Adipocyte (in vitro differentiated cells): ENCODE measurements at regions not wholly inside any gene's neighbourhood (a gene's known extent, or its start where the extent isn't known, plus 50 kb on each side); places are given as distances from the start of the nearest gene placed in this dataset.
"Not testable (repeated sequence)": the region's sequence is repeated elsewhere in the genome, so short reads cannot be mapped to it uniquely, and the experiment has no call there.

Experiments
- DNase-seq: peaks from one replicate; pipeline ENCODE4 v3.0.0-alpha.2; 2015; ENCODE audit warnings: low read depth
- H3K27me3 ChIP-seq: replicated peaks from 2 replicates; pipeline ENCODE4 v1.7.0; 2013; ENCODE audit warnings: mild to moderate bottlenecking, low read length, moderate library complexity; ENCODE audit not compliant: control insufficient read depth, insufficient read depth
- H3K36me3 ChIP-seq: 2 replicates; pipeline ENCODE4 v1.7.0; 2013; ENCODE audit warnings: low read length, mild to moderate bottlenecking, moderate library complexity; ENCODE audit not compliant: control insufficient read depth, insufficient read depth, severe bottlenecking
- H3K4me1 ChIP-seq: 2 replicates; pipeline ENCODE4 v1.7.0; 2013; ENCODE audit warnings: mild to moderate bottlenecking, low read length, moderate library complexity; ENCODE audit not compliant: control insufficient read depth, insufficient read depth
- H3K4me3 ChIP-seq: 2 replicates; pipeline ENCODE4 v1.7.0; 2013; ENCODE audit warnings: mild to moderate bottlenecking, low read length, moderate library complexity
- H3K9ac ChIP-seq: 2 replicates; pipeline ENCODE4 v1.7.0; 2013; ENCODE audit warnings: mild to moderate bottlenecking, low read length, moderate library complexity
- H3K9me3 ChIP-seq: 2 replicates; pipeline ENCODE4 v1.7.0; 2013; ENCODE audit warnings: mild to moderate bottlenecking, low read length, moderate library complexity; ENCODE audit not compliant: control insufficient read depth

DNA sequence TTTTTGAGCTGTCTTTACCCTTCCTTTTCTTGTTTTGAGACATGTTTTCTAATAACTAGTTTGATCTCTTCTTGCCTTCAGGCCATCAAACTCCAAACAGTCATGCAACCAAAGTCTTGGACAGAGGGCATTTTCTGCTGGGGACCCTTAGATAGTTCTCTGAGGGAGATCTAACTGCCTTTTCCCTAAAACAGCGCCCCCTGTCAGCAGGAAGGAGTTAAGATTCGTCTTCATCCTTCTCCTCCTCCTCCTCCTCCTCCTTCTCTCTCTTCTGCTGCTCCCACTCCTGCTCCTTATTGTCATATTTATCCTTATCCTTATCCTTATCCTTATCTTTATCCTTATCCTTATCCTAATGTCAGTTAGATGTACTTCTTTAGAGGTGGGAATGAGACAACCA lies 417.2 kb downstream of the TRAM1L1 start:
- no peak for DNase-seq
- Histone ChIP-seq H3K9me3 (no peaks in the 10 kb centered on the region), H3K27me3 (no peaks in the 10 kb centered on the region), H3K4me3 (no peak overlapping the region), H3K9ac (no peak overlapping the region), H3K36me3 (no peaks in the 10 kb centered on the region), H3K4me1 (no peaks in the 10 kb centered on the region)

DNA sequence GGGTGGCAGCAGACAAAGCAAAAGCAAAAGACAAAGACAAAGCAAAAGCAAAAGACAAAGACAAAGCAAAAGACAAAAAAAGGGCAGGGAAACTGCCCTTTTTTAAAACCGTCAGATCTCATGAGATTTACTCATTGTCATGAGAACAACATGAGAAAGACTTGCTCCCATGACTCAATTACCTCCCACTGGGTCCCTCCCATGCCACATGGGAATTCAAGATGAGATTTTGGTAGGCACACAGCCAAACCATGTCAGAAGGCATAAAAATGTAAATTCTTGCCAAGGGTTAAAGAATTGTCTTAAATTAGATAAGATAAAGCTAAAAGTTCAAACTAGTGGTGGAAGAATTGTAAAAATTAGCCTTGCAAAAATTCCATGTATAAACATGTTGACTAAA lies 419.7 kb downstream of the TRAM1L1 start:
- no peak overlapping the region for H3K4me3 ChIP-seq

GRCh38 chr4:116664198-116664597 lies 421.2 kb downstream of the TRAM1L1 start:
- no peaks in the 10 kb centered on the region for H3K27me3 ChIP-seq
- H3K4me1 ChIP-seq, result no peaks in the 10 kb centered on the region
- no peak for DNase-seq

More for the DNA sequence above, 419.7 kb downstream of the TRAM1L1 start:
- Histone ChIP-seq H3K9me3 (no peaks in the 10 kb centered on the region), H3K36me3 (no peaks in the 10 kb centered on the region), H3K27me3 (no peaks in the 10 kb centered on the region), H3K9ac (no peak overlapping the region), H3K4me1 (no peaks in the 10 kb centered on the region)
- DNase-seq, result no peak

DNA sequence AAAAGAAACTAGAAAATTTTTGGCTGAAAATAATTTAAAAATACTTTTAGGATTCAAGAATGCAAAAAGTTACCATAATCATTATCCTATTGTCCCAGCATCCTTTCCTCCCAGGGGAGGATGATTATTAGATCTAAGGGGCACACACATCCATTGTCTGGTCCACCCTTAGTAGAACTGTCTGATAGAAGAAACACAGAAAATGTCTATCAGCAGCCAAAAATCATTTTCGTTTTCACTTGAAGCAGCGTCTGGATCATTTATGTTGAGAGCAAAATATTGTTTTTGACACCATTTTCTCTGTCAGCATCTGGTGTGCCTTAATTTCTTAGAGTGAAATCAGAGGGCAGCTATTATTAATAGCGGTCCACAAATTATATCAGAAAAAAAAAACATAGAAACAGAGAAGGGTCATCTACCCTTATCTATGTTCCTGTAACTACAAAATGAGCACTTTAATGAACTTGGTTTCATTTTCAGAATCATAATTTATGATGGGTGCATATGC lies 446.3 kb downstream of the TRAM1L1 start:
- Histone ChIP-seq H3K4me1 (no peaks in the 10 kb centered on the region), H3K9ac (no peak overlapping the region), H3K27me3 (no peaks in the 10 kb centered on the region), H3K36me3 (no peaks in the 10 kb centered on the region), H3K4me3 (peak overlapping the region; percentile 44), H3K9me3 (no peaks in the 10 kb centered on the region)
- DNase-seq, result no peak

More at GRCh38 chr4:116664198-116664597, 421.2 kb downstream of the TRAM1L1 start:
- Histone ChIP-seq H3K9ac (no peak overlapping the region), H3K9me3 (peaks cover 11% of the 10 kb centered on the region), H3K4me3 (no peak overlapping the region), H3K36me3 (no peaks in the 10 kb centered on the region)

GRCh38 chr4:116638592-116638991 lies 446.8 kb downstream of the TRAM1L1 start:
- H3K9ac ChIP-seq, result no peak overlapping the region
- no peaks in the 10 kb centered on the region for H3K36me3 ChIP-seq
- H3K9me3 ChIP-seq, result no peaks in the 10 kb centered on the region
- H3K27me3 ChIP-seq, result no peaks in the 10 kb centered on the region
- DNase-seq, result no peak
- H3K4me3 ChIP-seq, result no peak overlapping the region
- no peaks in the 10 kb centered on the region for H3K4me1 ChIP-seq

DNA sequence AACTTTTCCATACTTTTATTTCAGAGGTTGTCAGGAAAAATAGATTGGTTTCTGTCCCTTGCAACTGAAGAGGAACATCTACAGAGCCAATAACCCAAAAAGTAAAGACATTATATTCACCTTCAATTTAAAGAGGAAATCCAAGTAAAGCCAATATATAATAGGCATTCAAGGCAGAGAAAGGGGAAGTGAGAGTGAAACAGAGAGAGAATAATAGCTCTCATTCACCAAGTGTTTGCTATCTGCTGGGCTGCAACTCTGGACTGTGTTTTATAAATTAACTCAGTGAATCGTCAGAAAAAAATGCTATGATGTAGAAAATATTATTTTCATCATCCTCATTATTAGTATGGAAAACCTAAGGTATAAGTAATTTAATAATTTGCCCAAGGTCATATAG lies 448.5 kb downstream of the TRAM1L1 start:
- Histone ChIP-seq H3K4me3 (no peak overlapping the region), H3K36me3 (no peaks in the 10 kb centered on the region), H3K9me3 (no peaks in the 10 kb centered on the region), H3K9ac (no peak overlapping the region), H3K27me3 (no peaks in the 10 kb centered on the region), H3K4me1 (peaks cover 9% of the 10 kb centered on the region)
- no peak for DNase-seq

DNA sequence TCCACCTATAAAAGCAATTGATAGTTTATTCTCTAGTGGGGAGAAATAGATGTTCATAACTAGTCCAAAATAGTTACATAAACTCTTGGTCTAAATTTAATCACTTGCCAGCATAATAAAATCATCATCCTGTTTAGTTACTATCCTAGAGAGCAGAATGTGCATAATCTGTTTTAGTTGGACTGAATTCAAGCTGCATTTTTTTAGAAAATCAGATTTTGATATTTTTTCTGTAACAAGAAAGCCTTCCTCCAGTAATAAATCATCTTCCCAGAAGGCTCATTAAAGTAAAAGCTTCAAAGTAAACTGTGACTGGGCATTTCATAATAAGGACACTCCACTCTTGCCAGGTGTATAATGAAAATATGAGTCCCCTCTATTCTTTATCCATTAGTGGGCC lies 453.1 kb downstream of the TRAM1L1 start:
- DNase-seq, result no peak
- Histone ChIP-seq H3K4me3 (peak overlapping the region; percentile 40), H3K9ac (no peak overlapping the region), H3K4me1 (peaks cover 9% of the 10 kb centered on the region), H3K9me3 (no peaks in the 10 kb centered on the region), H3K36me3 (no peaks in the 10 kb centered on the region), H3K27me3 (no peaks in the 10 kb centered on the region)

GRCh38 chr4:116628598-116628997 lies 456.8 kb downstream of the TRAM1L1 start:
- Histone ChIP-seq H3K4me3 (no peak overlapping the region), H3K4me1 (peaks cover 9% of the 10 kb centered on the region), H3K9me3 (no peaks in the 10 kb centered on the region)

DNA sequence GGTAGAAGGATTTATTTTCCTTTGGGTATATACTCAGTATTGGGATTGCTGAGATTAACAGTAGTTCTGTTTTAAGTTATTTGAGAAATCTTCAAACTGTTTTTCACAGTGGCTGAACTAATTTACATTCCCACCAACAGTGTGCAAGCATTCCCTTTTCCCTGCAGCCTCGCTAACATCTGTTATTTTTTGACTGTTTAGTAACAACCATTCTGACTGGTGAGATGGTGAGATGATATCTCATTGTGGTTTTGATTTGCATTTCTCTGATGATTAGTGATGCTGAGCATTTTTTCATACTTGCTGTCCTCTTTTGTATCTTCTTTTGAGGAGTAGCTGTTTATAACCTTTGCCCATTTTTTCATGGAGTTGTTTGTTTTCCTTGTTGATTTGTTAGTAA lies 457.8 kb downstream of the TRAM1L1 start:
- Histone ChIP-seq H3K36me3 (no peaks in the 10 kb centered on the region), H3K27me3 (no peaks in the 10 kb centered on the region), H3K4me3 (no peak overlapping the region), H3K4me1 (peaks cover 4% of the 10 kb centered on the region), H3K9me3 (no peaks in the 10 kb centered on the region), H3K9ac (no peak overlapping the region)
- no peak for DNase-seq

More at GRCh38 chr4:116628598-116628997, 456.8 kb downstream of the TRAM1L1 start:
- Histone ChIP-seq H3K9ac (no peak overlapping the region), H3K27me3 (no peaks in the 10 kb centered on the region), H3K36me3 (no peaks in the 10 kb centered on the region)
- no peak for DNase-seq

- not testable (repeated sequence) for H3K4me3 ChIP-seq, DNase-seq
Observed at GRCh38 chr4:116619508-116619907, 465.9 kb downstream of the TRAM1L1 start.

GRCh38 chr4:116618638-116619037 lies 466.7 kb downstream of the TRAM1L1 start:
- Histone ChIP-seq H3K9ac (no peak overlapping the region), H3K4me1 (peaks cover 2% of the 10 kb centered on the region), H3K27me3 (no peaks in the 10 kb centered on the region), H3K9me3 (no peaks in the 10 kb centered on the region), H3K4me3 (no peak overlapping the region), H3K36me3 (no peaks in the 10 kb centered on the region)
- DNase-seq, result no peak

More at GRCh38 chr4:116619508-116619907, 465.9 kb downstream of the TRAM1L1 start:
- not testable (repeated sequence) for H3K27me3 ChIP-seq, H3K9me3 ChIP-seq, H3K36me3 ChIP-seq, H3K9ac ChIP-seq, H3K4me1 ChIP-seq

DNA sequence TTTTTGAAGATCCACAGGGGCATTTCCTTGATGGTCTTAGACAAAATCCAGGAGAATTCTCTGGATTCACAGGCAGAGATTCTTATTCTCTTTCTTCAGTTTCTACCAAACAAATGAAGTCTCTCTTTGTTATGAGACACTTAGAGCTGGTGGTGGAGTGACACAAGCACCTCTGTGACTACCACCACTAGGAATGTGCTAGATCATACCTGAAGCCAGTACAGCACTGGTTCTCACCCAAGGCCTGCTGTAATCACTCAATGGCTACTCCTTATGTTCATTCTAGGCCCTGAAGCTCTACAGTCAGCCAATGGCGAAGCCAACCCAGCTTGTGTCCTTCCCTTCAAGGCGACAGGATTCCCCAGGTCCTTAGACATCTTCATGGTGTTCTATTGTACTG lies 482.3 kb downstream of the TRAM1L1 start:
- Histone ChIP-seq H3K4me1 (no peaks in the 10 kb centered on the region), H3K36me3 (no peaks in the 10 kb centered on the region), H3K9ac (no peak overlapping the region), H3K9me3 (no peaks in the 10 kb centered on the region), H3K27me3 (no peaks in the 10 kb centered on the region), H3K4me3 (no peak overlapping the region)
- DNase-seq, result no peak
